Panc1 (cell line): ENCODE measurements at regions not wholly inside any gene's neighbourhood (a gene's known extent, or its start where the extent isn't known, plus 50 kb on each side); places are given as distances from the start of the nearest gene placed in this dataset.

Source experiments
- POLR2AphosphoS5 ChIP-seq: IDR thresholded peaks from 2 replicates; pipeline ENCODE4 v1.6.1; 2012; ENCODE audit warnings: mild to moderate bottlenecking, low read depth, low read length, moderate library complexity
- TCF7L2 ChIP-seq: IDR thresholded peaks from 2 replicates; pipeline ENCODE4 v1.6.1; 2011; ENCODE audit warnings: mild to moderate bottlenecking, low read depth, low read length, inconsistent platforms
- TF ChIP-seq, protein P1 (sequence below): fragments of 450-650 bp; IDR thresholded peaks from 2 replicates; pipeline ENCODE4 v1.5.1; 2017; ENCODE audit warnings: mild to moderate bottlenecking
- TF ChIP-seq, protein P2 (sequence below), 2 experiments: IDR thresholded peaks; 2 replicates each; pipeline ENCODE4 v1.6.1; 2011 to 2012; ENCODE audit warnings: low read depth in 2 of 2, control low read depth in 1 of 2, low read length in 1 of 2, mild to moderate bottlenecking in 1 of 2, moderate library complexity in 1 of 2; ENCODE audit not compliant: insufficient read depth in 1 of 2

DNA sequence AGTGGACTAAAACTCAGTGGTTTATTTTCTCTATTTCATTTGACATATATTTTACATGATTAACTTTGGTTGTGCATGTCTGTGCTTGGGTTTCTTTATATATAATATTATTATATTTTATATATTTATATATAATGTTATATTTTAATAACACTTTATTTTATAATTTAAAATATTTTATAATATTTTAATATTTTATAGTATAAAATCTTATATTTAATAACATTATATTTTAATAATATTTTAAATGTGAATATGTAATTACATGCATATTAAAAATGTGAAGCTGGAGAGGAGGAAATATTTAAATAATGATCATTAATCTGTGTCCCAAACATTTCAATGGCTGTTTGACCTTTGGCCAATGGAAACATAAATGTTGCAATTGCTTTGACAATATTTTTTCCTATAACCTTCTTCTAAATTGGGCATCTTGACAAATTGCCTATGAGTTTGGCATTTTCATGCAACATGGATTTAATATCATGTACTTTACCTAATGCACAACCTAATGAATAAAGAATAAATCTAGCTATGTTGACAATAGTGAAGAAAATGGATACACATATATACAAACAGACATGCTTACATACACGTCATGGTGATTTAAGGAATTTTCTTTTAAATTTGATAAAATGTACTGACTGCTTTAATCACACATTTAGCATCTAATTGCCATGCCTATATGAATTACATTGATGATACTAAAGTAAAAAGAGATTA lies 607.1 kb downstream of the SLITRK6 start:
- TF ChIP-seq, protein P1, sequence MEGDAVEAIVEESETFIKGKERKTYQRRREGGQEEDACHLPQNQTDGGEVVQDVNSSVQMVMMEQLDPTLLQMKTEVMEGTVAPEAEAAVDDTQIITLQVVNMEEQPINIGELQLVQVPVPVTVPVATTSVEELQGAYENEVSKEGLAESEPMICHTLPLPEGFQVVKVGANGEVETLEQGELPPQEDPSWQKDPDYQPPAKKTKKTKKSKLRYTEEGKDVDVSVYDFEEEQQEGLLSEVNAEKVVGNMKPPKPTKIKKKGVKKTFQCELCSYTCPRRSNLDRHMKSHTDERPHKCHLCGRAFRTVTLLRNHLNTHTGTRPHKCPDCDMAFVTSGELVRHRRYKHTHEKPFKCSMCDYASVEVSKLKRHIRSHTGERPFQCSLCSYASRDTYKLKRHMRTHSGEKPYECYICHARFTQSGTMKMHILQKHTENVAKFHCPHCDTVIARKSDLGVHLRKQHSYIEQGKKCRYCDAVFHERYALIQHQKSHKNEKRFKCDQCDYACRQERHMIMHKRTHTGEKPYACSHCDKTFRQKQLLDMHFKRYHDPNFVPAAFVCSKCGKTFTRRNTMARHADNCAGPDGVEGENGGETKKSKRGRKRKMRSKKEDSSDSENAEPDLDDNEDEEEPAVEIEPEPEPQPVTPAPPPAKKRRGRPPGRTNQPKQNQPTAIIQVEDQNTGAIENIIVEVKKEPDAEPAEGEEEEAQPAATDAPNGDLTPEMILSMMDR: no peak
- TF ChIP-seq, protein P2, sequence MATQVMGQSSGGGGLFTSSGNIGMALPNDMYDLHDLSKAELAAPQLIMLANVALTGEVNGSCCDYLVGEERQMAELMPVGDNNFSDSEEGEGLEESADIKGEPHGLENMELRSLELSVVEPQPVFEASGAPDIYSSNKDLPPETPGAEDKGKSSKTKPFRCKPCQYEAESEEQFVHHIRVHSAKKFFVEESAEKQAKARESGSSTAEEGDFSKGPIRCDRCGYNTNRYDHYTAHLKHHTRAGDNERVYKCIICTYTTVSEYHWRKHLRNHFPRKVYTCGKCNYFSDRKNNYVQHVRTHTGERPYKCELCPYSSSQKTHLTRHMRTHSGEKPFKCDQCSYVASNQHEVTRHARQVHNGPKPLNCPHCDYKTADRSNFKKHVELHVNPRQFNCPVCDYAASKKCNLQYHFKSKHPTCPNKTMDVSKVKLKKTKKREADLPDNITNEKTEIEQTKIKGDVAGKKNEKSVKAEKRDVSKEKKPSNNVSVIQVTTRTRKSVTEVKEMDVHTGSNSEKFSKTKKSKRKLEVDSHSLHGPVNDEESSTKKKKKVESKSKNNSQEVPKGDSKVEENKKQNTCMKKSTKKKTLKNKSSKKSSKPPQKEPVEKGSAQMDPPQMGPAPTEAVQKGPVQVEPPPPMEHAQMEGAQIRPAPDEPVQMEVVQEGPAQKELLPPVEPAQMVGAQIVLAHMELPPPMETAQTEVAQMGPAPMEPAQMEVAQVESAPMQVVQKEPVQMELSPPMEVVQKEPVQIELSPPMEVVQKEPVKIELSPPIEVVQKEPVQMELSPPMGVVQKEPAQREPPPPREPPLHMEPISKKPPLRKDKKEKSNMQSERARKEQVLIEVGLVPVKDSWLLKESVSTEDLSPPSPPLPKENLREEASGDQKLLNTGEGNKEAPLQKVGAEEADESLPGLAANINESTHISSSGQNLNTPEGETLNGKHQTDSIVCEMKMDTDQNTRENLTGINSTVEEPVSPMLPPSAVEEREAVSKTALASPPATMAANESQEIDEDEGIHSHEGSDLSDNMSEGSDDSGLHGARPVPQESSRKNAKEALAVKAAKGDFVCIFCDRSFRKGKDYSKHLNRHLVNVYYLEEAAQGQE (IDR thresholded peaks at IDR 0.05; ENCODE audit: insufficient read depth in 1 of 2, low read depth in 2 of 2, low read length in 1 of 2): no peak
- TF ChIP-seq POLR2AphosphoS5: no peak
- no peak for TF ChIP-seq TCF7L2
